GM12878 (cell line): ENCODE measurements at regions not wholly inside any gene's neighbourhood (a gene's known extent, or its start where the extent isn't known, plus 50 kb on each side); places are given as distances from the start of the nearest gene placed in this dataset.

ENCODE experiments used
- ATAC-seq: fragments of 200-7000 bp; cut with Tn5 transposase; 3 replicates; pipeline ENCODE4 v1.9.1; 2020; ENCODE audit warnings: mild to moderate bottlenecking, moderate library complexity
- BruUV-seq: library from RNA; stranded (reverse); fragments of 400-500 nt; replicated peaks from 2 replicates; lab custom pipeline; 2021; lab: Mats Ljungman, UMichigan
- CTCF ChIA-PET: fragments of 300-600 bp; sonication (Branson Sonifier 250); formaldehyde crosslinking; extraction: SDS; loops from one replicate; lab custom pipeline; 2021; ENCODE audit warnings: inconsistent platforms; lab: Yijun Ruan, JAX
- POLR2A ChIA-PET: fragments of 350-600 bp; formaldehyde crosslinking; extraction: SDS; loops from one replicate; lab custom pipeline; 2021; ENCODE audit warnings: inconsistent platforms; lab: Charles Lee
- RAD21 ChIA-PET: fragments of 300-600 bp; sonication (Branson Sonifier 250); formaldehyde crosslinking; loops from one replicate; lab custom pipeline; 2023; ENCODE audit warnings: antibody characterized with exemption; ENCODE audit not compliant: unreplicated experiment; lab: Charles Lee
- SMC1A ChIA-PET: fragments of 300-600 bp; sonication (Branson Sonifier 250); formaldehyde crosslinking; loops from one replicate; lab custom pipeline; 2023; ENCODE audit not compliant: unreplicated experiment, uncharacterized antibody; lab: Charles Lee
- DNase-seq: peaks from one replicate; pipeline ENCODE4 v3.0.0-alpha.2; 2011; ENCODE audit warnings: low read depth, low spot score
- FAIRE-seq: peaks from 3 replicates; lab custom pipeline; 2011; peaks lifted over from hg19 to GRCh38; lab: Jason Lieb, UNC
- H2AFZ ChIP-seq: 2 replicates; pipeline ENCODE4 v1.6.0; 2011; ENCODE audit warnings: low read depth, low read length, control low read depth; ENCODE audit not compliant: control insufficient read depth
- H3K27ac ChIP-seq: 2 replicates; pipeline ENCODE4 v1.5.1; 2011; ENCODE audit warnings: control low read depth; ENCODE audit not compliant: control insufficient read depth, insufficient read depth
- H3K27me3 ChIP-seq, 2 experiments: replicated peaks in 1 of 2; 2 replicates each; pipeline versions ENCODE4 v1.6.0 to v1.6.1; 2011; ENCODE audit warnings: low read length in 1 of 2; ENCODE audit not compliant: control insufficient read depth in 2 of 2, insufficient read depth in 2 of 2
- H3K36me3 ChIP-seq, 2 experiments: 2 replicates each; pipeline ENCODE4 v1.5.1; 2011; ENCODE audit warnings: low read length in 1 of 2; ENCODE audit not compliant: control insufficient read depth in 2 of 2, insufficient read depth in 2 of 2
- H3K4me1 ChIP-seq: 2 replicates; pipeline ENCODE4 v1.6.1; 2011; ENCODE audit warnings: mild to moderate bottlenecking, low read length, moderate library complexity, mixed read lengths; ENCODE audit not compliant: control insufficient read depth, insufficient read depth
- H3K4me2 ChIP-seq: 2 replicates; pipeline ENCODE4 v1.6.0; 2011; ENCODE audit warnings: control low read depth; ENCODE audit not compliant: control insufficient read depth, insufficient read depth
- H3K4me3 ChIP-seq: fragments of 200-600 bp; sonication (generic); 2 replicates; pipeline ENCODE4 v1.5.1; 2016
- H3K79me2 ChIP-seq: 2 replicates; pipeline ENCODE4 v1.6.0; 2011; ENCODE audit warnings: low read length; ENCODE audit not compliant: control insufficient read depth, insufficient read depth
- H3K9ac ChIP-seq: 2 replicates; pipeline ENCODE4 v1.8.0; 2011; ENCODE audit warnings: low read length, control low read depth, mixed read lengths; ENCODE audit not compliant: control insufficient read depth, insufficient read depth
- H3K9me3 ChIP-seq: replicated peaks from 3 replicates; pipeline ENCODE4 v1.5.1; 2011; ENCODE audit warnings: mild to moderate bottlenecking, low read length; ENCODE audit not compliant: control insufficient read depth, insufficient read depth
- H4K20me1 ChIP-seq: 2 replicates; pipeline ENCODE4 v1.6.0; 2011; ENCODE audit not compliant: control insufficient read depth, insufficient read depth
- BHLHE40 ChIP-seq, 2 experiments: fragments of 450-650 bp in 1 of 2; IDR thresholded peaks; 2 replicates each; pipeline ENCODE4 v1.6.1; 2011 to 2017; ENCODE audit warnings: low read depth in 2 of 2, borderline replicate concordance in 1 of 2, improper control_type of control experiment in 1 of 2, low read length in 1 of 2, mild to moderate bottlenecking in 1 of 2
- BMI1 ChIP-seq: fragments of 450-650 bp; IDR thresholded peaks from 2 replicates; pipeline ENCODE4 v1.6.1; 2016; ENCODE audit warnings: mild to moderate bottlenecking, moderate library complexity, borderline replicate concordance
- BRCA1 ChIP-seq: IDR thresholded peaks from 2 replicates; pipeline ENCODE4 v1.6.1; 2011; ENCODE audit warnings: low read depth, low read length, improper control_type of control experiment
- CHD1 ChIP-seq: IDR thresholded peaks from 2 replicates; pipeline ENCODE4 v1.6.1; 2012; ENCODE audit warnings: low read depth, low read length, improper control_type of control experiment
- ESRRA ChIP-seq: IDR thresholded peaks from 2 replicates; pipeline ENCODE4 v1.6.1; 2012; ENCODE audit warnings: mild to moderate bottlenecking, low read length, improper control_type of control experiment
- IKZF1 ChIP-seq: fragments of 450-650 bp; conservative IDR thresholded peaks from 2 replicates; pipeline ENCODE4 v1.6.1; 2017; ENCODE audit warnings: antibody characterized with exemption, mild to moderate bottlenecking
- MYC ChIP-seq: IDR thresholded peaks from 2 replicates; pipeline ENCODE4 v1.6.1; 2011; ENCODE audit warnings: mild to moderate bottlenecking, low read length, moderate library complexity, inconsistent platforms; ENCODE audit not compliant: insufficient read depth, insufficient replicate concordance, insufficient read length, severe bottlenecking
- NFYB ChIP-seq: IDR thresholded peaks from 2 replicates; pipeline ENCODE4 v1.6.1; 2011; ENCODE audit warnings: low read depth, mild to moderate bottlenecking, low read length, improper control_type of control experiment, moderate library complexity; ENCODE audit not compliant: insufficient read depth
- NR2F1 ChIP-seq: fragments of 450-650 bp; conservative IDR thresholded peaks from 2 replicates; pipeline ENCODE4 v1.6.1; 2017; ENCODE audit warnings: mild to moderate bottlenecking
- POU2F2 ChIP-seq: IDR thresholded peaks from 3 replicates; pipeline ENCODE4 v1.6.1; 2011; ENCODE audit warnings: low read depth, mild to moderate bottlenecking, low read length, borderline replicate concordance
- SKIL ChIP-seq: fragments of 450-650 bp; IDR thresholded peaks from 2 replicates; pipeline ENCODE4 v1.6.1; 2017; ENCODE audit warnings: mild to moderate bottlenecking, low read depth, inconsistent platforms; ENCODE audit not compliant: poor library complexity, severe bottlenecking
- SMC3 ChIP-seq: IDR thresholded peaks from 2 replicates; pipeline ENCODE4 v1.6.1; 2011; ENCODE audit warnings: low read length, improper control_type of control experiment, borderline replicate concordance
- WGBS: methylation state at CpG from one replicate; pipeline ENCODE4 v1.1.6; 2016; ENCODE audit warnings: low lambda C conversion rate; ENCODE audit not compliant: insufficient replicate concordance, insufficient coverage; ENCODE audit errors: missing lambda C conversion rate; 5-methylcytosine and 5-hydroxymethylcytosine counted together
- in situ Hi-C: fragments of 300-500 bp; cut with MboI; formaldehyde crosslinking; loops from 9 replicates; pipeline ENCODE4 v1.14.3; 2018; ENCODE audit warnings: mixed read lengths
- intact Hi-C: fragments of 100-400 bp; cut with micrococcal nuclease; formaldehyde crosslinking; loops from one replicate; pipeline ENCODE4 v1.14.2; 2022; ENCODE audit not compliant: unreplicated experiment
- TF ChIP-seq, protein P1 (sequence below): fragments of 450-650 bp; IDR thresholded peaks from 2 replicates; pipeline ENCODE4 v1.6.1; 2016; ENCODE audit warnings: mild to moderate bottlenecking
- TF ChIP-seq, protein P2 (sequence below): fragments of 450-650 bp; IDR thresholded peaks from 2 replicates; pipeline ENCODE4 v1.6.1; 2017; ENCODE audit warnings: borderline replicate concordance

DNA sequence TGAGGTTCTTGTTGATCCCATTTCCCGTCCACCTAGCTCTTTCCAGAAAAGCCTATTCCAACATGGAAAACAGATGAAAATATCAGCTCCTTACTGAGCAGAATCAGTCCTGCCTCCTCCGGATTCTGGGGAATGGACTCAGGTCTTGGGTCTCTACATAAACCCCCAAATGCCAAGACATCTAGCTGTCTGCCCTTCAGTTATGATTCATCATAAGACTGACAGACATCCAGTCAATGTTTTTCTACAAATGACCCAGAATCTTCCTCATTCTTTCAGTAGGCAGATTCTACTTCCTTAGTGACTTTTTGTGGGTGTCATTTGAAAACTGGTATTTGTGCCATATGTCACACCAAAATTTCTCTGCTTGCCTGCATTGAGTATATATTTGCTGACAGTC is 103.0 kb upstream of the TGFBR2 start:
- RAD21 ChIA-PET = interaction anchor here (0.6 to 1.4 kb wide), 3 partner anchors 28 to 212 kb away, joined by 3 to 6 read pairs (median 3); no protein-coding TSS in a partner anchor
- SMC1A ChIA-PET = interaction anchor here (0.8 to 2.6 kb wide), 5 partner anchors 19 to 89 kb away, joined by 3 to 10 read pairs (median 6); no protein-coding TSS in a partner anchor

DNA sequence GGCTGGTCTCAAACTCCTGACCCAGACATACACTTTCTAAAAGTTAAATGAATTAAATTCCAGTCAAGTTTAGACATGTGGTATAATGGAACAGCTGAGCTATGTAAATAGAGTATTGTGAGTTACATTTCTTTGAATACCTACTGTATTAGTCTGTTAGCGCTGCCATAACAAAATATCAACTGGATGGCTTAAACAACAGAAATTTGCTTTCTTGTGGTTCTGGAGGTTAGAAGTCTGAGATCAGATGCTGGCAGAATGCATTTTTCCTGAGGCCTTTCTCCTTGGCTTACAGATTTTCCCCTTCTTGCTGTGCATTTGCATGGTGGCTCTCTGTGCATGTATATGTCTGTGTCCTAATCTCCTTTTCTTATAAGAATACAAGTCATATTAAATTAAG is 101.5 kb upstream of the TGFBR2 start:
- WGBS = 100% methylated on average over 1 of the region's 1 CpG
- Histone ChIP-seq H3K79me2 (no peaks in the 10 kb centered on the region), H3K27me3 (no peaks in the 10 kb centered on the region), H3K9me3 (no peaks in the 10 kb centered on the region; the same call in 2 of the 3 replicates), H3K27ac (no peak overlapping the region), H3K9ac (no peak overlapping the region), H3K4me2 (no peak overlapping the region), H2AFZ (no peak overlapping the region), H3K4me1 (peaks cover 28% of the 10 kb centered on the region), H3K36me3 (no peaks in the 10 kb centered on the region), H3K4me3 (no peak overlapping the region), H4K20me1 (no peaks in the 10 kb centered on the region)
- no peak for ATAC-seq
- CTCF ChIA-PET = no interaction called here
- intact Hi-C loops (no loop called here), in situ Hi-C loops (no loop called here)
- SMC1A ChIA-PET = interaction anchor here (0.9 to 1.0 kb wide), 2 partner anchors 10 to 30 kb away, joined by 3 to 4 read pairs; no protein-coding TSS in a partner anchor
- no peak for FAIRE-seq
- DNase-seq = no peak
- RAD21 ChIA-PET = no interaction called here
- POLR2A ChIA-PET = interaction anchor here (0.6 kb wide), 1 partner anchor 42 kb away, joined by 3 read pairs; no protein-coding TSS in a partner anchor
- TF ChIP-seq, protein P1, sequence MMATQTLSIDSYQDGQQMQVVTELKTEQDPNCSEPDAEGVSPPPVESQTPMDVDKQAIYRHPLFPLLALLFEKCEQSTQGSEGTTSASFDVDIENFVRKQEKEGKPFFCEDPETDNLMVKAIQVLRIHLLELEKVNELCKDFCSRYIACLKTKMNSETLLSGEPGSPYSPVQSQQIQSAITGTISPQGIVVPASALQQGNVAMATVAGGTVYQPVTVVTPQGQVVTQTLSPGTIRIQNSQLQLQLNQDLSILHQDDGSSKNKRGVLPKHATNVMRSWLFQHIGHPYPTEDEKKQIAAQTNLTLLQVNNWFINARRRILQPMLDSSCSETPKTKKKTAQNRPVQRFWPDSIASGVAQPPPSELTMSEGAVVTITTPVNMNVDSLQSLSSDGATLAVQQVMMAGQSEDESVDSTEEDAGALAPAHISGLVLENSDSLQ = no peak
- TF ChIP-seq CHD1 = no peak
- no peak for TF ChIP-seq BMI1
- no peak for TF ChIP-seq SKIL
- TF ChIP-seq IKZF1 = no peak
- TF ChIP-seq POU2F2 = no peak
- no peak for TF ChIP-seq MYC
- TF ChIP-seq SMC3 = no peak
- BruUV-seq = no TSS peak

More for the DNA sequence above, 103.0 kb upstream of the TGFBR2 start:
- CTCF ChIA-PET = interaction anchor here (1.3 kb wide), 1 partner anchor 34 kb away, joined by 3 read pairs; no protein-coding TSS in a partner anchor
- no peak for FAIRE-seq
- Histone ChIP-seq H4K20me1 (no peaks in the 10 kb centered on the region), H3K4me1 (peaks cover 28% of the 10 kb centered on the region), H3K27me3 (no peaks in the 10 kb centered on the region), H3K79me2 (no peaks in the 10 kb centered on the region), H3K36me3 (no peaks in the 10 kb centered on the region), H3K4me3 (no peak overlapping the region), H3K9me3 (no peaks in the 10 kb centered on the region; the same call in 2 of the 3 replicates), H3K27ac (no peak overlapping the region), H2AFZ (no peak overlapping the region), H3K9ac (no peak overlapping the region)
- POLR2A ChIA-PET = interaction anchor here (0.7 to 1.0 kb wide), 2 partner anchors 30 to 245 kb away, joined by 3 read pairs; no protein-coding TSS in a partner anchor
- intact Hi-C loops = no loop called here
- in situ Hi-C loops = no loop called here
- 47% methylated on average over 2 of the region's 2 CpGs for WGBS
- no peak for ATAC-seq
- no TSS peak for BruUV-seq
- TF ChIP-seq BRCA1 (no peak), BHLHE40 (IDR thresholded peaks at IDR 0.05; ENCODE audit: borderline replicate concordance in 1 of 2, low read depth in 2 of 2, low read length in 1 of 2) (no peak), NFYB (no peak), ESRRA (no peak), NR2F1 (no peak)
- TF ChIP-seq, protein P2, sequence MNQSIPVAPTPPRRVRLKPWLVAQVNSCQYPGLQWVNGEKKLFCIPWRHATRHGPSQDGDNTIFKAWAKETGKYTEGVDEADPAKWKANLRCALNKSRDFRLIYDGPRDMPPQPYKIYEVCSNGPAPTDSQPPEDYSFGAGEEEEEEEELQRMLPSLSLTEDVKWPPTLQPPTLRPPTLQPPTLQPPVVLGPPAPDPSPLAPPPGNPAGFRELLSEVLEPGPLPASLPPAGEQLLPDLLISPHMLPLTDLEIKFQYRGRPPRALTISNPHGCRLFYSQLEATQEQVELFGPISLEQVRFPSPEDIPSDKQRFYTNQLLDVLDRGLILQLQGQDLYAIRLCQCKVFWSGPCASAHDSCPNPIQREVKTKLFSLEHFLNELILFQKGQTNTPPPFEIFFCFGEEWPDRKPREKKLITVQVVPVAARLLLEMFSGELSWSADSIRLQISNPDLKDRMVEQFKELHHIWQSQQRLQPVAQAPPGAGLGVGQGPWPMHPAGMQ = no peak
- TF ChIP-seq, all 136 proteins: peak for 0
- H3K4me2 ChIP-seq = no peak overlapping the region
- no peak for DNase-seq
